GM19467 (cell line): ENCODE measurements at regions not wholly inside any gene's neighbourhood (a gene's known extent, or its start where the extent isn't known, plus 50 kb on each side); places are given as distances from the start of the nearest gene placed in this dataset.

Experiments
- ATAC-seq: cut with Tn5 transposase; IDR thresholded peaks from one replicate; pipeline ENCODE4 v1.9.1; 2021; ENCODE audit warnings: mild to moderate bottlenecking, moderate library complexity; ENCODE audit not compliant: unreplicated experiment

DNA sequence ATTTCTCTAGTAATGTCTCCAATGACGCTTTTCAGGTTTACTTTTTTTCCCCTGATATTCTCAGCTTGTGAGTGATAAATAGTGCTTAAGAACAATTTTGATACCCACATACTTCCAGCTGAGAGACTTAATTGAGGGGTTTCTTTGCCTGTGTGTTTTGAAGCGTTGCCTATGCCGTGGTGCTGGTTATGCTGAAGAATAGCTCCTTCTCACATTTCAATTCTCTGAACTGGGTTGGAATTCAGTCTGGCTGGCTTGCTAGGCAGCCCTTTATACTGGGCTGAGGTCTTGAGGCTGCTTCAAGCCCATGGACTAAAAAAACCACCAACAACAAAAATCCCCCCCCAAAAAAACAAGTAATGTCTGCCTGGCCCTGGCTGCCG, 87.4 kb downstream of the CHST2 start:
- no peak for ATAC-seq

DNA sequence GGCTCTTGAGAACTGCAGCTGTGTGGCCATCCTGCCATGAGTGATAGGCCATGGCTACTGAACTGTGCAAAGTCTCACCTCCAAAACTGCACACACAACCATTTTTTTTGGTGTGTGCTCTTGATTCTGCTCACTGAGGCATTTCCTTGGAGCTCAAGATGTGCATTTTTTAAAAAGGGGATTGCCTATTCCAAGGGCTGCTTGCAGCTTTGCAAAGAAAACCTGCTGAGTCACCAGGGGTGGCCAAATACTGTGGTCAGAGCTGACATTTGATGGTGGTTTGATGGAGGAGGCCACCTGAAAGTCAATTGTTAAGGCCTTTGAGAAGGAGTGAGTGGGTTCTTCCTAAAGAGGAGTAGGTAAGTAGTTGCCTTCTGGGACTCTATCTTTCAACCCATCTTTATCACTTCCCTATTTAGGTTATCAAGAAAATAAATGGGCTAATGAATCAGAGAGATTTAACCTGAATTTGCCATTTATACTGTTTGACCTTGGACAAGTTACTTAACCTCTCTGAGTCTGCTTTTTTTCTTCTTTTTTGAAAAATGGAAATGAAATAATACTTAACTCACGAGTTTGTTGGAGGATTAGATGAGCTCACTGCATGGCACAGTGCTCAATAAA, 87.9 kb downstream of the CHST2 start:
- ATAC-seq, result peak; percentile 83

DNA sequence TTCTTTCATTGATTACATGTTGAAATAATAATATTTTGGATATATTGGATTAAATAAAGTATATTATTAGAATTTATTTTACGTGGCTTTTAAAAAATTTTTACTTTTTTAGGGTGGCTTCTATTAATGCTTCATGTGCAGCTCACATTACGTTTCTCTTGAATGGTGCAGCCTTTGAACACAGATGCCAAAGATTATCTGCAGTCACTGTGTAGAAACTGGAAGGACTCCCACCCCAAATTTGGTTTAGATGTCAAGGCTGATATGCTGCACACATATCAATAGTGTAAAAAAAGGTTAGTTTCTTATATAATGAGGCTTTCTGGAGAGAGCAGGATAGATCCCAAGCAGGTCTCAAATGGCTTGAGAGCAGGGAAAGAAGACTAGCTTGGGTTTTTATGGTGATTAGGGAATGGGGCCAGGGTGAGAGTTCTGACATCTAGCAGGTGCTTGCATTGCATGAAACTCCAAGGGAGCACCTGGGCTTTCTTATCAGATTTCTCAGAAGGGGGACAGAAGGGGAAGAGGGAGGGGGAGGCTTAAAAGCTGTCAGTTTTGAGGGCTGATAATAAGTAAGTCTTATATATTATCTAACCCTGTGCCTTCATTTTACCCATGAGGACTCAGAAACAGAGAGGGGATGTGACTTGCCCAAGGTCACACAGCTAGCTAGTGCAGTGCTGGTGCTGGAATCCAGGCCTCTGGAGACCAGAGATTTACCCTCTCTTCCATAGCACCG, 89.6 kb downstream of the CHST2 start:
- ATAC-seq, result no peak

DNA sequence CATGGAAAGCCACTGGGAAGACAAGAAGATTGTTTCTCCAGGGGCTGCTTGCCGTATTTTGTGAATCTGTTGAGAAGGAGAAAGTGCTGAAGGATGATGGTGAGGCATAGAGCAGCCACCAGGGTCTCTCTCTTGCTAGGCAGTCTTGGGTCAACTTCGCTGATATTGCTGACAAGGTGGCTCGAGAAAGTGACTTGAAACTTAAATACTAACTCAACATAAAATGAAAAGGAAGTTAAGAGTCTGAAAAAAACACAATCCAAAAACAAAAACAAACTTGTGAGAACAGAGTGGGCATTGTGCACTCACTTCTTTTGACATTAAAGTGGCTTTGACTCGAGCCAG, 90.1 kb downstream of the CHST2 start:
- no peak for ATAC-seq

GRCh38 chr3:143210141-143210540, 90.6 kb downstream of the CHST2 start:
- no peak for ATAC-seq

- no peak for ATAC-seq
These were observed 95.5 kb downstream of the CHST2 start for GRCh38 chr3:143215059-143215458.
